ENCODE measurements at regions not wholly inside any gene's neighbourhood (a gene's known extent, or its start where the extent isn't known, plus 50 kb on each side); places are given as distances from the start of the nearest gene placed in this dataset.
A peak's percentile ranks its signal among the peaks of the same experiment; 100 is the strongest.
"Not testable (repeated sequence)": the region's sequence is repeated elsewhere in the genome, so short reads cannot be mapped to it uniquely, and the experiment has no call there.

GRCh38 chr3:23710555-23710954 lies 95.2 kb upstream of the UBE2E1 start:
- DNase-seq, result no peak

DNA sequence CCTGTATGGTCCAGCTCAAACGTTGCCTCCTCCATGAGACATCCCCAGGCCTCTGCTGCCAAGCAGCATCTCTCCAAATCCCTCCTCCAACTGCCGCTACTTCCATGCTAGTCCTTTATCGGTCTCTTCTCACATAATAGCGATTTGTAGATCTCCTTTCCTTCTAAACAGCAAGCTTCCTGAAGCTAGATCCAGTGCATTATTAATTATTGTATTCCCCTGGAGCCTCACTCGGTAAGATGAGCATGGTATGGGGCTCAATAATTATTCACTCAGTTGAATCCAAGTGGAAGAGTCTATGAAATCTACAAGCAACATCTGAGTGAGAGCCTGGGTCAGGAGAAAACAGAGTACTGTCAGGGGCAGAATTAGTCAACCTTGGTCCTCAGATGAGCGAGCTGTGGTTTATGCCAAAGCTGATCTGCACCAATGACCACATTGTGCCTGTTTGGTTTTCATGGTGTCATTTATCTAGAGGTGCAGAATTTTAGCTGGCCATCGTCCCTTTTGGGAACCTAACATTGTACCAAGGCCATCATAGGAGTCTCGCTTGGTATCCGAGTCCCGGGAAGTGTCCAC lies 93.8 kb upstream of the UBE2E1 start:
- no peak for DNase-seq

- peak; percentile 2 to 92 for DNase-seq
Observed at GRCh38 chr3:23712656-23713559, 92.8 kb upstream of the UBE2E1 start.

GRCh38 chr3:23713641-23714040 lies 92.1 kb upstream of the UBE2E1 start:
- no peak for DNase-seq

GRCh38 chr3:23720059-23720458 lies 85.7 kb upstream of the UBE2E1 start:
- no peak for DNase-seq

- no peak for DNase-seq
Observed at GRCh38 chr3:23720885-23721284, 84.9 kb upstream of the UBE2E1 start.

DNA sequence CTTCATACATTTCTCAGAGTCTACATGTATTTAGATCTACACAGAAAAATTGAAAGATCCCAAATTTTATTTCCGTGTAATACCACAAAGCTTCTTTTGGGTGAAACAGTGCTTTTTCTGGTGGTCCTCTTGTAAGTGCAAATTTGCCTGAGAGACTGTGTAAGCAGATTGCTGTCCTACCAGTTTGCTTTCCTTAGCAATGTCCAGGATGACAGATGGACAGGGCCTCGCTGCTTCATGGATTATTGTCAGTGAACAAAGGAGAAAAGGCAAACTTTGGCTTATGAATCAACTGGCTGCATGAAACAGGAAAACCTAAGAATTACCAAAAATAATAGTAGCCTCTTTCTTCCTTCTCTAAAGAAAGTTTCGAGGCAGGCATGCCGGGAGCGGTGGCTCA lies 82.6 kb upstream of the UBE2E1 start:
- no peak for DNase-seq

- no peak for DNase-seq
Observed at GRCh38 chr3:23723930-23724329, 81.8 kb upstream of the UBE2E1 start.

GRCh38 chr3:23726811-23727548 lies 78.8 kb upstream of the UBE2E1 start:
- no peak for DNase-seq

DNA sequence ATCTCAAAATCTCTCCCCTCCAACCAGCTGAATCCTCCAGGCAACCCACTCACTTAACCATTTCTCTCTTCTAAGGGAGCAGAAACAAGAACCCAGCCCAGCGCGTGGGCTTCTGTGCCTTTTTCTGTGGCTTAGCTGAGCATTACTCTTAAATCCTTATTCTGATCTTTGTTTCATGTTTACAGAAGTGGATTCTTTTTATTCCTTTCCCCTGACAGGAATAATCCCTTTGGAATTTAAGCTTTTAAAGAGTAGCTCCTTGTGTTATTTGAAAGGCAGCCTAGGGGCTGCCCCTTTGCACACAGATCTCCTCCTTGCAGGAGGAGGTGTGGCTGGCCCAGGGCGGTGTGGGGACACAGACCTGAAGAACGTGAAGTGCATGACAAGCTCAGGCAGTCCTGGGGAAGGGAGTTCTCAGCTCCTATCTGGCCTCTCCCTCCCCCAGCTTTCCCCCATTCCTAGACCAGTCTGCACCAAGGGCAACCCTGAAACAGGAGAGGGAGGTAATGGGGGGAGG lies 77.1 kb upstream of the UBE2E1 start:
- DNase-seq, result no peak

DNA sequence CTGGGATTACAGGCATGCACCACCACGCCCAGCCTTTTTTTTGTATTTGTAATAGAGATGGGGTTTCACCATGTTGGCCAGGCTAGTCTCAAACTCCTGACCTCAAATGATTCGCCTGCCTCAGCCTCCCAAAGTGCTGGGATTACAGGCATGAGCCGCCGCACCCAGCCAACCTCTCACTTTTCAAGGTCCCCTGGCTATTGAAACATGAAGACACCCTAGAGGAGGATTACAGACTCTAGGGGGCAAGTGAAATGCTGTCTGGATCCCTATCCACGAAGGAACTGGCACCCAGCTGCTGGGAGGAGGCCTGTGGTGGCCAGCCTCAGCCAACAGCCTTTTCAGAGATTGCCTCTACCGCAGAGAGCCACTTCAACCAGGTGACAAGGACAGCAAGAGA lies 76.4 kb upstream of the UBE2E1 start:
- not testable (repeated sequence) for DNase-seq

DNA sequence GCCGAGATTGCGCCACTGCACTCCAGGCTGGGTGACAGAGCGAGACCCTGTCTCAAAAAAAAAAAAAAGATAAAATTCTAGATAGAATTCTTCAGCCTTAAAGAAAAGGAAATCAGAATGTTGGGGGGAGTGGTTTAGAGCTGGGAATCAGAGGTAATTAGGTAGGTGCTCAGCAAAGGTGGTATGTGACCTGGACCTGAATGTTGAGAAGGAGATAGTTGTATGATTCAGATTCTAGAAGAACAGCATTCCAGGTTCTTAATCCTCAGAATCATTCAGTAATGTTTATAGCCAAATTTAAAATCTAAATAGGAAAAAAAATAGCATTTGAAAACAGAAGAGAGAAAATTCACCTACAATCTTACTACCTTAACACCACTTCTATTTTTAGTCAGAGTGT lies 71.3 kb upstream of the UBE2E1 start:
- DNase-seq, result no peak

- DNase-seq, result no peak
Observed at GRCh38 chr3:23735062-23735461, 70.7 kb upstream of the UBE2E1 start.

GRCh38 chr3:23735535-23736326 lies 70.0 kb upstream of the UBE2E1 start:
- no peak for DNase-seq

GRCh38 chr3:23738944-23739343 lies 66.8 kb upstream of the UBE2E1 start:
- DNase-seq, result no peak

DNA sequence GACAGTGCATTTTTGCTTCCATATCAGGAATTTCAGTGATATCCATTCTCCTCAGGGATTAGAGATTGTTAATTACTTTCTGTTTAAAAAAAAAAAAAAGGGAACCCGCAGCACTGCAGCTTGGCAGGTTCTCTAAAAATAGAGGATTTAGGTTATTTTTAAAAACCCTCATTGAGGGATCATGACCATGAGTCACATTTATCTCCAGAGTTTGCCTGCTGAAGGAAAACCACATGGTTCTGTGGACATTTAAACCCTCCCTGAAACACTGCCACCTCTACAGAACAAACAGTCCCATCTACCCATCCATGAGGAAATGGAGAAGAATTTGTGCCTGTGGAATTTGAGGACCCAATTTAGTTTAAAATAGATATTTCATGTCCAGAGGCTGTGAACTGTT lies 66.2 kb upstream of the UBE2E1 start:
- no peak for DNase-seq

GRCh38 chr3:23740517-23740965 lies 65.2 kb upstream of the UBE2E1 start:
- no peak for DNase-seq

- no peak for DNase-seq
Observed at GRCh38 chr3:23741036-23741706, 64.6 kb upstream of the UBE2E1 start.

DNA sequence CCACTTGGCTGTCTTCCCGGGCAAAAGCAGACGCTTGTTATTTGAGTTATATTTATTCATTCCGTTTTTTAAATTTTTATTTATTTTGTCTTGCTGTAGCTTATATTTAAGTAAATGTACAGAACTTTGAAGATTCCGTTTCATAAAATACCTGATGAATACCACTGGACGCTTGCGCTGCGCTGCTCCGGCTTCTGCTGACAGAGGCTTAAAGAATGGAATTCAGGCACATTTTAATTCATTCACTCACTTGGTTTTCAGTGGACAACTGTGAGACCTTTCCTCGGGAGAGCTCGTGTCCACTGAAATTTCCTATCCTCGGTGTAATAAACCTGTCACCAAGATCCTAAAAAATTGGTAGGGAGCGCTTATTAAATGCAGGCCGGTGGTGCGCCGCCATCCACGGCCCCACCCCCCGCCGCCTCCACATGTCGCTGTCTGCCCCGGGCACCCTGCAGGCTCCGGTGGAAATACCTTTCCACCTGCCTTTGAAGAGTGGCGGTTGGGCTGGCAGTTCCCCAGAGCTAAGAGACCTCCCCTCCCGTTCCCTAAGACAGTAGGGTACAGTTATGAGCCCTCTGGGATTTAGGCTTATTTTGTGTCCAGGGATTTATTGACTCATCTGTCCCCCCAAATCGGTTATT lies 62.5 kb upstream of the UBE2E1 start:
- DNase-seq, result no peak

DNA sequence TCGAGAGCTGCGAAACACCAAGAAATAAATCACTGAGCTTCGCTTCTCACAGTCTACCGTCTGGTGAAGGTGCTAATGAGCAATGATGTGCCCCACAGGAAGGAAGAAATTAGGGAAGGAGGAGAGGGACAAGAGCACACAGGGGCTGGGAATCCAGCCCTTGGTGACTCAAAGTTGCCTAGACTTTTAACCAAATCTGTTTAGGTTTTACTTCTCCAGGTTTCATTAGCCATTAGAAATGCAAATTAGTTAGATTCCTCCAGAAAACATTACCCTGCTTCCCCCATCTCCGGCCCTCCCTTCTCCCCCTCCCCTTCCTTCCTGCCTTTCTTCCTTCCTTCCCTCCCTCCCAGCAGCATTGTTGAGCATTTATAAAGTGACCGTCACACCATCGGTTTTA lies 59.3 kb upstream of the UBE2E1 start:
- no peak for DNase-seq

- DNase-seq, result no peak
Observed at GRCh38 chr3:23747841-23748240, 57.9 kb upstream of the UBE2E1 start.

All from cerebellar nuclear complex (tissue), 1 donor.